ENCODE measurements at regions not wholly inside any gene's neighbourhood (a gene's known extent, or its start where the extent isn't known, plus 50 kb on each side); places are given as distances from the start of the nearest gene placed in this dataset.

DNA sequence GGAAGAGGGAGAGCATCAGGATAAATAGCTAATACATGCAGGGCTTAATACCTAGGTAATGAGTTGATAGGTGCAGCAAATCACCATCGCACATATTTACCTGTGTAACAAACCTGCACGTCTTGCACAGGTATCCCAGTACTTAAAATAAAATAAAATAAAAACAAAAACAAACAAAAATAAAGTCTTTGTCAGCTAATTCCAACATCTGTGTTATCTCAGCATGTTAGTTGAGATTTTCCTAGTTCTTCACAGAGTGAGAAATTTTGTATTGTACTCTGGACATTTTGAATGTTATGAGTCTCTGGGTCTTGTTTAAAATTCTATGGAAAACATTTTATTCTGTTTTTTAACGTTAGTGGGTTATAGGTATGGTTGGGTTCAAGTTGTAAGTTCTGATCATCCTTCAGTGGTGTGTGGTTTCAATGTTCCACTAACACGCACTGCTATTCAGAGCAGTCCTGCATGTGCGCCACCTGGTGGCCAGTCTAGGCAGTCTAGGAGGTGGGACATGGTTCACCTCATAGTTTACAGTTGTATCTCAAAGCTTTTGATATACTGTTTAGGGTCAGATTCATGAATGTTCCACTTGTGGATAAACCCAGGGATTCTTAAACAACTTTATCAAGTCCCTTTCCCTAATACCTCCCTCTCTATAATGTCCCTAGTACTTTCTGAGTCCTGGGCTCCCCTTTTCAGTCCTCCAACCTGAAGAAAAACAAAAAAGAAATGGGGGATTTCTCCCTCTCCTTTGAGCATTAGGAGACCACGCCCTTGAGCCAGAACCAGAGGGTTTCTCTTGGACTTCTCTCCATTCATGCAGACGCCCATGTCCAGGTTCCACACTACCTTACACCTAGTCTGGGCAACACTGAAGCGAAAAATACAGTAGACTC is 213.4 kb upstream of the GATA6 start:
- no peak overlapping the region for H3K4me3 ChIP-seq (ENCODE audit: low read length)
- TF ChIP-seq, protein P1, sequence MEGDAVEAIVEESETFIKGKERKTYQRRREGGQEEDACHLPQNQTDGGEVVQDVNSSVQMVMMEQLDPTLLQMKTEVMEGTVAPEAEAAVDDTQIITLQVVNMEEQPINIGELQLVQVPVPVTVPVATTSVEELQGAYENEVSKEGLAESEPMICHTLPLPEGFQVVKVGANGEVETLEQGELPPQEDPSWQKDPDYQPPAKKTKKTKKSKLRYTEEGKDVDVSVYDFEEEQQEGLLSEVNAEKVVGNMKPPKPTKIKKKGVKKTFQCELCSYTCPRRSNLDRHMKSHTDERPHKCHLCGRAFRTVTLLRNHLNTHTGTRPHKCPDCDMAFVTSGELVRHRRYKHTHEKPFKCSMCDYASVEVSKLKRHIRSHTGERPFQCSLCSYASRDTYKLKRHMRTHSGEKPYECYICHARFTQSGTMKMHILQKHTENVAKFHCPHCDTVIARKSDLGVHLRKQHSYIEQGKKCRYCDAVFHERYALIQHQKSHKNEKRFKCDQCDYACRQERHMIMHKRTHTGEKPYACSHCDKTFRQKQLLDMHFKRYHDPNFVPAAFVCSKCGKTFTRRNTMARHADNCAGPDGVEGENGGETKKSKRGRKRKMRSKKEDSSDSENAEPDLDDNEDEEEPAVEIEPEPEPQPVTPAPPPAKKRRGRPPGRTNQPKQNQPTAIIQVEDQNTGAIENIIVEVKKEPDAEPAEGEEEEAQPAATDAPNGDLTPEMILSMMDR (conservative IDR thresholded peaks at IDR 0.05; ENCODE audit: low read depth, low read length) = peak; percentile 99
- DNase-seq (ENCODE audit: low read depth) = peak; percentile 13

DNA sequence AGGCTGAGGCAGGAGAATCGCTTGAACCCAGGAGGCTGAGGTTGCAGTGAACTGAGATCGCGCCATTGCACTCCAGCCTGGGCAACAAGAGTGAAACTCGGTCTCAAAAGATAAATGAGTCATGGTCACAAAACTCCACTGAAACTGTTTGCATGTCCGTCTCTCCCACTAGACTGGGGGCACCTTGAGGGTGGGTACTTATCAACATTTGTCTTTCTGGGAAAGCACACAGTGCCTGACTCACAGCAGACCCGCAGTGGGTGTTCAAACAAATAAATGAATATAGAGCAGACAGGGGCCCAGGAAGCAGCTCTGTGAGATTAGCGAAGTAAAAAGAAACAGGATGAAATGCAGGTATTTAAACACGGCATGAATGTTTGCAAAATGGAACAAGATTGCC is 211.1 kb upstream of the GATA6 start:
- DNase-seq (ENCODE audit: low read depth) = no peak
- TF ChIP-seq, protein P1 (conservative IDR thresholded peaks at IDR 0.05; ENCODE audit: low read depth, low read length) = no peak

DNA sequence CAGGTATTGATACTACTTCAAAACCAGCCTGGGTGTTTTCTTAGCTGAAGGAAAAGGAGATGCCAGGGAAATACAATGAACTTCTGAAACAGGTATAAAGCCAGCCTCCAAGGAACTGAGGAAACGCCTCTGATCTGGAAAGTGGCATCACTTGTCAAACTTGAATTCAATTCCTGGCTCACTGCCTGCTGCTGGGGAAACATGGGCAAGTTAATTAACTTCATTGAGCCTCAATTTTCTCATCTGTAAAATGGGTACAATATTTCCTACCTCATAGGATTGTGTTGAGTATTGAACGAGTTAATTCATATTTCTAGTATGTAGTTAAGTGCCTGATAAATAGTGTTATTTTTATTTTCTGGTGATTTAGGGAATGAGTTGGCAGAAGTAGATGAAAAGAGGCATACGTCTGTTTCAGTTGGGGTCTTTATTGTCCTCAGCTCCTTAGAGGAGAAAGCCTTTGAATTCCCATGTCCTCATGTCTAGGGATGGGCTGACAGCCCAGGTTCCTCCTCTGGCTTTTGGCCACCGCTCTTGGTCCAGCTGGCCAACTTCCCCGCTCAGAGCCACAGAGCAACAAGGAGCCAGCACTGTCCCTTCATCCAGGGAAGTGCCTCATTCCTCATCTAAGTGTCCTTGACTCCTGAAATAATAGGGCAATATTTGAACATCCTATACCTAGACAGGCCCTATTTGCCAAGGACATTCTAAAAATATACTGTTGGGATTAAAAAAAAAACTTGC is 210.5 kb upstream of the GATA6 start:
- TF ChIP-seq, protein P1 (conservative IDR thresholded peaks at IDR 0.05; ENCODE audit: low read depth, low read length) = no peak
- DNase-seq (ENCODE audit: low read depth) = no peak
- H3K4me3 ChIP-seq (ENCODE audit: low read length) = no peak overlapping the region

More for the DNA sequence above, 211.1 kb upstream of the GATA6 start:
- no peak overlapping the region for H3K4me3 ChIP-seq (ENCODE audit: low read length)

DNA sequence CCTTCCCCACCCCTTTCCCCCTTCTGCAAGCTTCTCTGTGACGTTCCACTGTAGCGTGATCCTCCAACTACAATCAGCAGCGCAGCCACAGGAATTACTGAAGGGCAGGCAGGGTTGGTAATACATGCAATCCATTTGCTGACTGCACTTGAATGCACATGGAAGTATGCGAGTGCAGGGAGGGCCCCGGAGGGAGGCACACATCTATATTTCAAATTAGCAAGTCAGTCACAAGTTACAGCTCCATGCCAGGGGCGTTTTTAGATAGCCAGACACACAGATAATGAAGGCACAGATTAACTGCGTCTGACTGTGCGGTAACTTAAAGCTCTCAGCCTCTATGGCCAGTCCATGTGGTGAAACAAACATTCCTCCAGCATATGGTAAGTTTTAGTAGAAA is 209.2 kb upstream of the GATA6 start:
- TF ChIP-seq, protein P1 (conservative IDR thresholded peaks at IDR 0.05; ENCODE audit: low read depth, low read length) = no peak
- no peak for DNase-seq (ENCODE audit: low read depth)
- no peak overlapping the region for H3K4me3 ChIP-seq (ENCODE audit: low read length)

DNA sequence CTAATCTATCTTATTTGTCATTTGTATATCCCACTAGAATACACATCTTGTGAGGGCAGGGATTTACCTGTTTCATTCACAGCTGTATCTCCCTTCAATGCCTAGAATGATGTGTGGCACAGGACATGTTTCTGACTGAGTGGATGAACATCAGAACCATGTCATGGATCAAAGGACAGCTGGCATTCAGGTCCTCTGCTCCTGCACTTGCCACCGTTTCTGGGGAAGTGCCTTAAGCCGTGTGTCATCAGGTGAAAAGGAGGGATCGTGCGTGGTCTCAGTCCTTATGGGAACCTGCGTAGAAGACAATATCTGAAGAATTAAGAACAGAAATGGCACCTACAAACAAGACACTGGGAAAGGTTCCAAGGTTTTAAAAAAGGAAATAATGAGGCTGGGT is 206.1 kb upstream of the GATA6 start:
- DNase-seq (ENCODE audit: low read depth) = no peak
- TF ChIP-seq, protein P1 (conservative IDR thresholded peaks at IDR 0.05; ENCODE audit: low read depth, low read length) = no peak
- H3K4me3 ChIP-seq (ENCODE audit: low read length) = no peak overlapping the region

DNA sequence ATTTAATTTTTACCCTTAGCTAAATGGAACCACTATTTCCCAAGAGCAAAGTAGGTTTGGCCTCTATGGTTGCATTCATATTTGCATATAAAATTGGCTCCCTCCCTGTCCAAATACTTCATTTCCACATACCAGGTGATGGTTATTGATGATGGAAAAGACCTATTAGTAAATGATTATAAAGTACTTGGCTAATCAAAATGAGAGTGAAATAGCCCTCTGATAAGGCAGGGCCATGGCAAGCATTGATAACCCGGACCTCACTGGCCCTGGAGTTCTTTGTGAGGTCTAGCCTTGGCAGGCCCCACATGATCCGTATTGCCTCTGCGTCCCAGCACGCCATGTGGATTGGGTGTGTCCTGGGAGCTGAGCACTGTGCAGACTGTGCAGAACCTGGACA is 201.1 kb upstream of the GATA6 start:
- no peak overlapping the region for H3K4me3 ChIP-seq (ENCODE audit: low read length)
- no peak for DNase-seq (ENCODE audit: low read depth)
- TF ChIP-seq, protein P1 (conservative IDR thresholded peaks at IDR 0.05; ENCODE audit: low read depth, low read length) = no peak
